HFFc6 (cell line): ENCODE measurements at regions not wholly inside any gene's neighbourhood (a gene's known extent, or its start where the extent isn't known, plus 50 kb on each side); places are given as distances from the start of the nearest gene placed in this dataset.

Experiments
- DNase-seq: peaks from one replicate; pipeline ENCODE4 v3.0.0-alpha.2; 2018
- H3K27ac Mint-ChIP-seq: 2 replicates; pipeline ENCODE4 v1.8.0; 2020; ENCODE audit warnings: mild to moderate bottlenecking, mixed read lengths
- H3K27me3 Mint-ChIP-seq: 2 replicates; pipeline ENCODE4 v1.8.0; 2021; ENCODE audit warnings: mild to moderate bottlenecking, moderate library complexity, mixed read lengths; ENCODE audit not compliant: insufficient read depth
- H3K36me3 Mint-ChIP-seq: 2 replicates; pipeline ENCODE4 v1.8.0; 2021; ENCODE audit warnings: low read depth, mixed read lengths
- H3K4me1 Mint-ChIP-seq: 2 replicates; pipeline ENCODE4 v1.8.0; 2020; ENCODE audit warnings: low read depth, mixed read lengths
- H3K4me3 Mint-ChIP-seq: 2 replicates; pipeline ENCODE4 v1.8.0; 2020; ENCODE audit warnings: mild to moderate bottlenecking, moderate library complexity, mixed read lengths
- H3K9me3 Mint-ChIP-seq: 2 replicates; pipeline ENCODE4 v1.8.0; 2020; ENCODE audit warnings: mild to moderate bottlenecking, mixed read lengths
- CTCF ChIP-seq: fragments of 200-600 bp; sonication (generic); IDR thresholded peaks from 2 replicates; pipeline ENCODE4 v1.5.0; 2021; ENCODE audit warnings: antibody characterized with exemption, mild to moderate bottlenecking

- H3K4me1 Mint-ChIP-seq, result peaks cover 22% of the 10 kb centered on the region
- no peak for DNase-seq
Measured at GRCh38 chr12:60034147-60034546, 438.3 kb downstream of the SLC16A7 start.

GRCh38 chr12:60035835-60036234 is 440.0 kb downstream of the SLC16A7 start:
- DNase-seq, result peak; percentile 32
- no peaks in the 10 kb centered on the region for H3K27me3 Mint-ChIP-seq
- H3K36me3 Mint-ChIP-seq, result peaks cover 18% of the 10 kb centered on the region
- H3K9me3 Mint-ChIP-seq, result peaks cover 18% of the 10 kb centered on the region
- H3K27ac Mint-ChIP-seq, result peak overlapping the region; percentile 28; the same call in 1 of the 2 replicates
- H3K4me3 Mint-ChIP-seq, result no peak overlapping the region
- peaks cover 22% of the 10 kb centered on the region for H3K4me1 Mint-ChIP-seq
- no peak for TF ChIP-seq CTCF

More at GRCh38 chr12:60034147-60034546, 438.3 kb downstream of the SLC16A7 start:
- Mint-ChIP-seq H3K36me3 (peaks cover 18% of the 10 kb centered on the region), H3K4me3 (no peak overlapping the region), H3K27ac (no peak overlapping the region), H3K27me3 (no peaks in the 10 kb centered on the region), H3K9me3 (peaks cover 18% of the 10 kb centered on the region)
- no peak for TF ChIP-seq CTCF

- Mint-ChIP-seq H3K9me3 (no peaks in the 10 kb centered on the region), H3K4me3 (no peak overlapping the region; the same call in 1 of the 2 replicates), H3K27ac (no peak overlapping the region), H3K36me3 (no peaks in the 10 kb centered on the region), H3K4me1 (peaks cover 22% of the 10 kb centered on the region), H3K27me3 (no peaks in the 10 kb centered on the region)
- no peak for TF ChIP-seq CTCF
- no peak for DNase-seq
Measured at GRCh38 chr12:60042835-60043234, 447.0 kb downstream of the SLC16A7 start.

GRCh38 chr12:60043236-60043635 is 447.4 kb downstream of the SLC16A7 start:
- H3K27ac Mint-ChIP-seq, result no peak overlapping the region; the same call in 1 of the 2 replicates
- peak overlapping the region; percentile 16; the same call in 1 of the 2 replicates for H3K4me3 Mint-ChIP-seq
- H3K36me3 Mint-ChIP-seq, result no peaks in the 10 kb centered on the region
- DNase-seq, result no peak
- H3K9me3 Mint-ChIP-seq, result no peaks in the 10 kb centered on the region
- TF ChIP-seq CTCF, result no peak
- H3K4me1 Mint-ChIP-seq, result peaks cover 22% of the 10 kb centered on the region
- no peaks in the 10 kb centered on the region for H3K27me3 Mint-ChIP-seq

- Mint-ChIP-seq H3K27me3 (no peaks in the 10 kb centered on the region; the same call in 1 of the 2 replicates), H3K27ac (no peak overlapping the region), H3K4me3 (no peak overlapping the region), H3K36me3 (no peaks in the 10 kb centered on the region), H3K9me3 (no peaks in the 10 kb centered on the region), H3K4me1 (no peaks in the 10 kb centered on the region)
- no peak for TF ChIP-seq CTCF
- DNase-seq, result no peak
Measured at GRCh38 chr12:60052483-60052882, 456.7 kb downstream of the SLC16A7 start.

GRCh38 chr12:60059180-60059579 is 463.4 kb downstream of the SLC16A7 start:
- DNase-seq, result no peak
- no peak overlapping the region for H3K4me3 Mint-ChIP-seq
- H3K27ac Mint-ChIP-seq, result no peak overlapping the region
- H3K9me3 Mint-ChIP-seq, result no peaks in the 10 kb centered on the region
- H3K36me3 Mint-ChIP-seq, result no peaks in the 10 kb centered on the region
- H3K27me3 Mint-ChIP-seq, result no peaks in the 10 kb centered on the region
- peak; percentile 35 for TF ChIP-seq CTCF
- no peaks in the 10 kb centered on the region; the same call in 1 of the 2 replicates for H3K4me1 Mint-ChIP-seq
